HG03066 (cell line): ENCODE measurements at regions not wholly inside any gene's neighbourhood (a gene's known extent, or its start where the extent isn't known, plus 50 kb on each side); places are given as distances from the start of the nearest gene placed in this dataset.

ENCODE experiments used
- ATAC-seq: cut with Tn5 transposase; IDR thresholded peaks from one replicate; pipeline ENCODE4 v1.9.1; 2021; ENCODE audit warnings: low read depth; ENCODE audit not compliant: unreplicated experiment

DNA sequence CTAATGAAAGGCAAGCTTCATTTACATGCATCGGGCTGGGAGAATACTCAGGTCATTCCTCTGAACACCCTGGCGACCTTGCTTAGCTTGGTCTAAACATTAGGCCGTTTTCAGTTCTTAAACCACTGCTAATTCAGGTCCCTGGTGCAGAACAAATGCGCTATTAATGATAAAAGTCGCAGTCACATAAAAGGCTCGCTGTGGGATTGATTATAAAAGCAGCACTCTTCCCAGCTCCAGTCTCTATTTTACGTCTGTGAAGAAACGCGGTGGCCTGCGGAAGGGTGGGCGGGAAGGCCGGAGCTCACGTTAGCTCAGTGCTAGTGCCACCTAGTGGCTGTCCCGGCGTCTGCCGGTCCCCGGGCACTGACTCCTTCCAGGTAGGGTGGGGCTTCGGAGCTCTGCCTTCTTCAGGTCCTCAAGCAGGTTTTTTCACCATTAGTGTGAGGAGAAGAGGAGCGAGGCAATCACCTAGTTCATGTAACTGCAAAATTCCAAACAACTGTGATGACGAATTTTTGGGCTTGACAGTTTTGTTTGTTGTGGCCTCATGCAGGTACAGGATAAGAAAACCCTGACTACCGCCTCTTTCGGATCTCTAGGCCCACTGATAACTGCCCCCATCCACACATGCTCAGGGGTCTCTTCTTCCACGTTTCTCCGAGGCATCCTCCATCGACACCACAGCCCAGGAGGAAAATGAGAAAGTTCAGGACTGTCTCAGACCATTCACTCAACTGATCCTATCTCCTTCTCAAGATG, 66.5 kb upstream of the CLMP start:
- ATAC-seq: no peak

DNA sequence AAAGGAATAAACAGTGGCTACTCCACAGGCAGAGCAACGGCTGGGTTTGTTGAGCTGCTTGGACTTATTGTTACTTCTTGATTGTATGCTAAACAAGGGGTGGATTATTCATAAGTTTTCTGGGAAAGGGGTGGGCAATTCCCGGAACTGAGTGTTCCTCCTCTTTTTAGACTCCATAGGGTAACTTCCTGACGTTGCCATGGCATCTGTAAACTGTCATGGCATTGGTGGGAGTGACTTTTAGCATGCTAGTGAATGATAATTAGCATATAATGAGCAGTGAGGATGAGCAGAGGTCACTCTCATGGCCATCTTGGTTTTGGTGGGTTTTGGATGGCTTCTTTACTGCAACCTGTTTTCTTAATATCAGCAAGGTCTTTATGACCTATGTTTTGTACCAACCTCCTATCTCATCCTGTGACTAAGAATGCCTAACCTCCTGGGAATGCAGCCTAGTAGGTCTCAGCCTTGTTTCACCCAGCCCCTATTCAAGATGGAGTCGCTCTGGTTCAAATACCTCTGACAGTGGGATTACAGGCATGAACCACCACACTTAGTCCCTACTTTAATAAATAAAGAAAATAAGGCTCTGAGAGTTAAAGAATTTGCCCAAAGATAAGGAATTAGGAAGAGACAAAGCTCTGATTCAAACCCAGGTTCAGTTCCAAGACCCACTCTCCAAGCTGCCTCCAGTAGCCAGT, 65.6 kb upstream of the CLMP start:
- ATAC-seq: no peak

DNA sequence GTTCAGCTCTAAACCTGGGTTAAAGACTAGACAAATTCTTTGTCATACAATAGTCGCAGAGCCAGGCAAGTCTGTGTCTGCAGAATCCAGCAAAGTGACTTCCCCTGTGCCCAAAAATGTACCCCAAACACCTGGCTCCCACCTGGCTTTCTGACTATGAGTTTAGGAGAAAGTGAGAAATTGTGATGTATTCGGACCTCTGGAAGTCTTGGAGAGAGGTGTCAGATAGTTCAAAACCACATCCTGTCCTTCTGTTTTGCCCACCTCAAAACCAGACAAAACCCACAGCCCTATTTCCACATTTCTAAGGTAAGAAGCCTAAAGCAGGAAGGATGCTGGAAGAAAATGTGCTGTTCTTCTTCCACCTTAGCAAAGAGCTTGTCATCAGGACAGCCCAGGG, 63.8 kb upstream of the CLMP start:
- ATAC-seq: no peak

DNA sequence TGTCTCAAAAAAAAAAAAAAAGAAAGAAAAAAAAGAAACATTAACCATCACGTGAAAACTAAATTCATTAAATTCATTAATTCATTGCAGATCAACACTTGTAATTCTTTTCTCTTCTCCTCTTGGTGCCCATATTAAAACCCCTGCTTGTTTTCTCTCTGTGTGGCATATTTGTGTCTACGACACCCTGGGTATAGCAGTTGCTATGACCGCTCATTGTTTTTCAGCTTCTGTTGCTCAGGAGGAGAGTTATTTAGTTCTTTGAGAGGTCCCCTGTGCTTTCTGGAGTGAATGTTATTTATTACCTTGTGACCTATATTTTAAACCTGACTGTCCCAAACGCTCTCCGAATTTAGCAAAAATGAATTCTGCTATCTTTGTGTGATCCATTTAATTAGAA, 62.3 kb upstream of the CLMP start:
- no peak for ATAC-seq

DNA sequence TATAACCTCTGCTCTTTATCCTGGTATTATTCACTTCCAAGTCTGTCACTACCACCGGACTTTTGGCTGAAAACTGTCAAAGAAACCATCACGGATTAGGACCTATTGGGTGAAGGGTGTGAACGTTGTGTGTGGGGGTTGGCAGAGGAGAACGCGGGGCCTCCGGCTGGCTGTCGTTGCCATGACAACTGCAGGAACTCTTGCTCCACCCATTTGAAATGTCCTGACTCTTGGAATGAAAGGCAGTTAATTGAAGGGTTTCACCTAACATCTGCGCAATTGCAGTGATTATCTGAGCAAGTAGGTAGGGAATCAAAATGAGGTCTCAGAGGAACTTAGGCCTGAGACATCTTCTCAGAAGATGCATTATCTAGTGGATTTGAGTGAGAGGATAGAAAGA, 60.9 kb upstream of the CLMP start:
- no peak for ATAC-seq

- no peak for ATAC-seq
These were observed 59.3 kb upstream of the CLMP start for GRCh38 chr11:123254357-123254756.

DNA sequence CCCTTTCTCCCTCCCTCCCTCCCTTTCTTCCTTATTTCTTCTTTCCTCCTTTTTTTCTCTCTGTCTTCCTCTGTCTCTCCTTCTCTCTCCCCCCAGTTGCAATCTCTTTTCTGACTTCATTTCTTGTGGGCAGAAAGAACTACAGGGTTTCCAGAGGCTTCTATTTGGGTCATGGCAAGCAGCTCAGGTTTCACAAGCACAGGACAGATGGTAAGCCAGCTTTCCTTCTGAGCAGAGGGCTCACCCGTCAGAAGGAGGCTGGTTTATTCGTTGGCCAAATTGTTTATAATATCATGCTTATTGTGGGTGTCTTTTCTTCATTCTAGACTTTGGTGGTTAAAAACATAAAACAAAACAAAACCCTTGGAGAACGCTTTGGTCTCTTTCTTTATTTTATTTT, 58.9 kb upstream of the CLMP start:
- ATAC-seq: no peak

- ATAC-seq: no peak
These were observed 58.2 kb upstream of the CLMP start for GRCh38 chr11:123253223-123253622.

GRCh38 chr11:123251657-123252344, 56.8 kb upstream of the CLMP start:
- no peak for ATAC-seq

GRCh38 chr11:123250892-123251656, 56.0 kb upstream of the CLMP start:
- no peak for ATAC-seq

DNA sequence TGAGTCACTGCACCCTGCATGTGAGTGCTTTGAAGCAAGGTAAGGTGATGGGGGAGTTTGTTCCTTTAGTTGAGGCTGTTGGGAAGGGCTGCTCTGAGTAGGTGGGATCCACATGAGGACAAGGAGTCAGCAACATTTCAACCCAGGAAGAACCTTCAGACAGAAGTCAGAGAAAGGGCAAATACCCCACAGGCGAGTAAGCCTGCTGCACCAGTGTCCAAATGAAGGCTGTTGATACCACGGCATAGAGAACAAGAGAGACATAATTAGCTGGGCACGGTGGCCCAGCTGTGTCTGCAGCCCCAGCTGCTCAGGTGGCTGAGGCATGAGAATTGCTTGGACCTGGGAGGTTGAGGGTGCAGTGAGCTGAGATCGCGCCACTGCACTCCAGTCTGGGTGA, 54.3 kb upstream of the CLMP start:
- no peak for ATAC-seq

- ATAC-seq: no peak
These were observed 52.8 kb upstream of the CLMP start for GRCh38 chr11:123247813-123248379.

DNA sequence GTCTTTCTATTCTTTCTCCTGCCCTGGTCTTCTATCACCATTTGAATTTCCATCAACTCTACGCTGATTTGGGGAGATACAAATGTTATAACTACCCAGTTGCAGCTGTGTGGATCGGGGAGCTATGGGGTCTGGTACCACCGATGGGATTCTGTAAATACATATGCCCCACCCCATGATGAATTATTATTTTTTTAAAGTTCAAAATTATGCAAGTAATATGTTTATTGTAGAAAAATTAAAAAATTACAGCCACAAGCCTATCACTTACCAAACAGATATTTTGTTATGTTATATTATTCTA, 52.4 kb upstream of the CLMP start:
- ATAC-seq: no peak

GRCh38 chr11:123246749-123247495, 51.9 kb upstream of the CLMP start:
- ATAC-seq: peak; percentile 76

GRCh38 chr11:123245567-123245966, 50.5 kb upstream of the CLMP start:
- ATAC-seq: no peak
